Heart right ventricle (tissue), 16 donors: ENCODE measurements at regions not wholly inside any gene's neighbourhood (a gene's known extent, or its start where the extent isn't known, plus 50 kb on each side); places are given as distances from the start of the nearest gene placed in this dataset.
A peak's percentile ranks its signal among the peaks of the same experiment; 100 is the strongest.

Source experiments
- ATAC-seq, 8 donors: fragments of 200-7000 bp; cut with Tn5 transposase; one replicate each; pipeline ENCODE4 v1.9.1; 2020; ENCODE audit warnings: mild to moderate bottlenecking in 8 of 8, moderate library complexity in 8 of 8, moderate number of reproducible peaks in 1 of 8
- DNase-seq, 2 donors: peaks; one replicate each; pipeline ENCODE4 v3.0.0-alpha.2; 2020
- H3K27ac ChIP-seq, 10 donors: fragments of 200-600 bp; sonication (generic) in 2 of 10; one replicate each; pipeline versions ENCODE4 v1.5.0 to v1.8.0; 2020 to 2022; ENCODE audit warnings: mild to moderate bottlenecking in 3 of 10
- H3K27me3 ChIP-seq, 7 donors: fragments of 200-600 bp; one replicate each; pipeline ENCODE4 v1.8.0; 2021 to 2022; ENCODE audit warnings: mild to moderate bottlenecking in 2 of 7
- H3K36me3 ChIP-seq, 9 donors: fragments of 200-600 bp; sonication (generic) in 1 of 9; one replicate each; pipeline versions ENCODE4 v1.5.0 to v1.8.0; 2020 to 2022; ENCODE audit warnings: mild to moderate bottlenecking in 2 of 9
- H3K4me1 ChIP-seq, 9 donors: fragments of 200-600 bp; sonication (generic) in 1 of 9; one replicate each; pipeline versions ENCODE4 v1.5.0 to v1.8.0; 2020 to 2022; ENCODE audit warnings: mild to moderate bottlenecking in 4 of 9
- H3K4me3 ChIP-seq, 10 donors: fragments of 200-600 bp; sonication (generic) in 2 of 10; one replicate each; pipeline versions ENCODE4 v1.5.0 to v1.8.0; 2020 to 2022; ENCODE audit warnings: mild to moderate bottlenecking in 7 of 10, moderate library complexity in 2 of 10
- H3K9me3 ChIP-seq, 11 donors: fragments of 200-600 bp in 10 of 11; sonication (generic) in 2 of 11; one replicate each; pipeline versions ENCODE4 v1.5.0 to v1.8.0; 2013 to 2022; ENCODE audit warnings: mild to moderate bottlenecking in 2 of 11, control low read depth in 1 of 11, moderate library complexity in 1 of 11
- CTCF ChIP-seq, 9 donors: fragments of 200-600 bp; sonication (generic) in 2 of 9; IDR thresholded peaks; one replicate each; pipeline versions ENCODE4 v1.5.0 to v1.8.0; 2021 to 2022; ENCODE audit warnings: antibody characterized with exemption in 9 of 9, mild to moderate bottlenecking in 5 of 9, moderate library complexity in 1 of 9
- WGBS, 2 donors: extraction: QIAGEN DNeasy Blood & Tissue Kit; methylation state at CpG; one replicate each; pipeline ENCODE4 v1.1.7; 2013; ENCODE audit warnings: inconsistent platforms in 1 of 2; 5-methylcytosine and 5-hydroxymethylcytosine counted together
- intact Hi-C, 10 donors: fragments of 100-400 bp; cut with DNase I; formaldehyde crosslinking; loops; one replicate each; pipeline versions ENCODE4 v1.11.1 to v1.14.2; 2022
- donor health status: Arrhythmogenic right ventricular cardiomyopathy.
- donor health status: ischemic (EF 13 %, LVEDD 7.1; RV severe dilation, severe dysfunction).
- donor health status: healthy with polysubstance abuse.
- donor health status: DM: no; HTN: yes; CAD: no.
- donor health status: DM: no; HTN: no; CAD: no.
- donor health status: ischemic (EF 25% LVEDD 6.9; RV normal size, moderate dysfunction).
- donor health status: ischemic (EF 25% LVEDD 5.7; RV mildly dilated, moderate dysfunction).
- donor health status: healthy.
- donor health status: DM: yes; HTN: yes; CAD: no.
- donor health status: Ischemic cardiomyopathy.
- donor health status: ischemic (EF 35%, LVEDD 5.7; RV mildly dilated, moderate dysfunction).
- donor health status: nonischemic (EF 11% LVEDD 7.7; RV severe dilation, severe dysfunction).
- donor health status: DM: yes; HTN: yes; CAD: no.
- donor health status: PGD.
- donor health status: ischemic (EF 29% LVEDD 5.4; RV normal size, mild dysfunction).
- donor health status: nonischemic (EF 23%, LVEDD 6.1; RV moderate dilation, normal function).

GRCh38 chr10:128632694-128633093 lies 506.5 kb upstream of the MKI67 start:
- Histone ChIP-seq H3K36me3 (no peaks in the 10 kb centered on the region), H3K27ac (no peak overlapping the region), H3K9me3 (no peaks in the 10 kb centered on the region), H3K4me1 (peaks cover 0 to 16% (median 0%) of the 10 kb centered on the region in 9 donors), H3K4me3 (no peak overlapping the region), H3K27me3 (peaks cover 0 to 12% (median 4%) of the 10 kb centered on the region in 7 donors)
- 95% methylated on average over 7 of the region's 7 CpGs for WGBS, 2 donors
- ATAC-seq, result no peak
- TF ChIP-seq CTCF (IDR thresholded peaks at IDR 0.05), result no peak
- no peak for DNase-seq
- intact Hi-C loops, result loop anchor here in 8 of 10 donors (5.0 to 10.0 kb wide), 6 partner anchors 222 to 1342 kb away; no protein-coding TSS in a partner anchor

GRCh38 chr10:128633864-128634540 lies 507.8 kb upstream of the MKI67 start:
- intact Hi-C loops, result loop anchor here in 8 of 10 donors (5.0 to 10.0 kb wide), 6 partner anchors 221 to 1341 kb away; no protein-coding TSS in a partner anchor
- Histone ChIP-seq H3K36me3 (no peaks in the 10 kb centered on the region), H3K4me1 (peaks cover 0 to 16% (median 0%) of the 10 kb centered on the region in 9 donors), H3K9me3 (peaks cover 0 to 12% (median 0%) of the 10 kb centered on the region in 11 donors), H3K27me3 (peaks cover 0 to 12% (median 4%) of the 10 kb centered on the region in 7 donors), H3K4me3 (no peak overlapping the region), H3K27ac (no peak overlapping the region)
- TF ChIP-seq CTCF (IDR thresholded peaks at IDR 0.05), result peak in 7 of 9 donors; percentile 7 to 55 (median 40)
- DNase-seq (no peak), ATAC-seq (peak in 2 of 8 donors; percentile 50 to 55)
- WGBS, 2 donors, result 42 to 53% methylated on average over 6 of the region's 6 CpGs

GRCh38 chr10:128642023-128642422 lies 515.8 kb upstream of the MKI67 start:
- intact Hi-C loops, result no loop called here
- 66 to 76% methylated on average over 4 of the region's 4 CpGs for WGBS, 2 donors
- DNase-seq (no peak), ATAC-seq (no peak)
- no peak overlapping the region for H3K27ac ChIP-seq
- no peaks in the 10 kb centered on the region for H3K4me1 ChIP-seq
- no peak overlapping the region for H3K4me3 ChIP-seq
- H3K36me3 ChIP-seq, result no peaks in the 10 kb centered on the region
- peaks cover 0 to 21% (median 0%) of the 10 kb centered on the region in 7 donors for H3K27me3 ChIP-seq
- TF ChIP-seq CTCF (IDR thresholded peaks at IDR 0.05), result no peak
- H3K9me3 ChIP-seq, result peaks cover 0 to 22% (median 0%) of the 10 kb centered on the region in 11 donors

GRCh38 chr10:128642502-128642901 lies 516.3 kb upstream of the MKI67 start:
- Histone ChIP-seq H3K27ac (no peak overlapping the region), H3K9me3 (peaks cover 0 to 22% (median 0%) of the 10 kb centered on the region in 11 donors), H3K4me3 (no peak overlapping the region), H3K27me3 (peaks cover 0 to 21% (median 0%) of the 10 kb centered on the region in 7 donors), H3K4me1 (no peaks in the 10 kb centered on the region), H3K36me3 (no peaks in the 10 kb centered on the region)
- ATAC-seq (no peak), DNase-seq (no peak)
- TF ChIP-seq CTCF (IDR thresholded peaks at IDR 0.05), result no peak
- intact Hi-C loops, result no loop called here
- WGBS, 2 donors, result 81 to 87% methylated on average over 2 of the region's 2 CpGs
